ENCODE measurements at regions not wholly inside any gene's neighbourhood (a gene's known extent, or its start where the extent isn't known, plus 50 kb on each side); places are given as distances from the start of the nearest gene placed in this dataset.

GRCh38 chr14:87837296-87837695, 155.7 kb downstream of the GALC start:
- Mint-ChIP-seq H3K4me3 (no peak overlapping the region), H3K9me3 (ENCODE audit: low read depth) (no peaks in the 10 kb centered on the region), H3K36me3 (no peaks in the 10 kb centered on the region), H3K27me3 (peaks cover 10% of the 10 kb centered on the region), H3K27ac (no peak overlapping the region), H3K4me1 (ENCODE audit: low read depth) (no peaks in the 10 kb centered on the region)

- Mint-ChIP-seq H3K4me3 (no peak overlapping the region), H3K36me3 (no peaks in the 10 kb centered on the region), H3K27ac (no peak overlapping the region), H3K4me1 (ENCODE audit: low read depth) (no peaks in the 10 kb centered on the region), H3K9me3 (ENCODE audit: low read depth) (no peaks in the 10 kb centered on the region), H3K27me3 (peaks cover 21% of the 10 kb centered on the region)
Observed at GRCh38 chr14:87834594-87834993, 158.4 kb downstream of the GALC start.

GRCh38 chr14:87833026-87833425, 160.0 kb downstream of the GALC start:
- no peaks in the 10 kb centered on the region for H3K4me1 Mint-ChIP-seq (ENCODE audit: low read depth)
- H3K27ac Mint-ChIP-seq, result no peak overlapping the region
- no peaks in the 10 kb centered on the region for H3K36me3 Mint-ChIP-seq
- H3K27me3 Mint-ChIP-seq, result peaks cover 24% of the 10 kb centered on the region
- no peak overlapping the region for H3K4me3 Mint-ChIP-seq
- no peaks in the 10 kb centered on the region for H3K9me3 Mint-ChIP-seq (ENCODE audit: low read depth)

GRCh38 chr14:87830443-87831096, 162.4 kb downstream of the GALC start:
- Mint-ChIP-seq H3K4me3 (no peak overlapping the region), H3K4me1 (ENCODE audit: low read depth) (no peaks in the 10 kb centered on the region), H3K36me3 (no peaks in the 10 kb centered on the region), H3K27me3 (peaks cover 22% of the 10 kb centered on the region), H3K27ac (no peak overlapping the region), H3K9me3 (ENCODE audit: low read depth) (no peaks in the 10 kb centered on the region)

- Mint-ChIP-seq H3K27ac (no peak overlapping the region), H3K4me3 (no peak overlapping the region)
Observed at GRCh38 chr14:87829543-87829942, 163.4 kb downstream of the GALC start.

GRCh38 chr14:87824266-87824665, 168.7 kb downstream of the GALC start:
- H3K27me3 Mint-ChIP-seq, result peaks cover 5% of the 10 kb centered on the region
- H3K4me3 Mint-ChIP-seq, result no peak overlapping the region
- no peaks in the 10 kb centered on the region for H3K9me3 Mint-ChIP-seq (ENCODE audit: low read depth)
- no peaks in the 10 kb centered on the region for H3K36me3 Mint-ChIP-seq
- no peaks in the 10 kb centered on the region for H3K4me1 Mint-ChIP-seq (ENCODE audit: low read depth)
- no peak overlapping the region for H3K27ac Mint-ChIP-seq

More at GRCh38 chr14:87829543-87829942, 163.4 kb downstream of the GALC start:
- no peaks in the 10 kb centered on the region for H3K36me3 Mint-ChIP-seq
- H3K27me3 Mint-ChIP-seq, result peaks cover 19% of the 10 kb centered on the region
- H3K9me3 Mint-ChIP-seq (ENCODE audit: low read depth), result no peaks in the 10 kb centered on the region
- H3K4me1 Mint-ChIP-seq (ENCODE audit: low read depth), result no peaks in the 10 kb centered on the region

- peaks cover 7% of the 10 kb centered on the region for H3K9me3 Mint-ChIP-seq (ENCODE audit: low read depth)
- peaks cover 12% of the 10 kb centered on the region for H3K27me3 Mint-ChIP-seq
- no peak overlapping the region for H3K27ac Mint-ChIP-seq
- no peak overlapping the region for H3K4me3 Mint-ChIP-seq
- no peaks in the 10 kb centered on the region for H3K36me3 Mint-ChIP-seq
- H3K4me1 Mint-ChIP-seq (ENCODE audit: low read depth), result no peaks in the 10 kb centered on the region
Observed at GRCh38 chr14:87816416-87816815, 176.6 kb downstream of the GALC start.

GRCh38 chr14:87815121-87815520, 177.9 kb downstream of the GALC start:
- no peak overlapping the region for H3K27ac Mint-ChIP-seq
- H3K4me1 Mint-ChIP-seq (ENCODE audit: low read depth), result no peaks in the 10 kb centered on the region
- H3K4me3 Mint-ChIP-seq, result no peak overlapping the region
- H3K27me3 Mint-ChIP-seq, result peaks cover 15% of the 10 kb centered on the region
- peaks cover 7% of the 10 kb centered on the region for H3K9me3 Mint-ChIP-seq (ENCODE audit: low read depth)
- H3K36me3 Mint-ChIP-seq, result no peaks in the 10 kb centered on the region

GRCh38 chr14:87813686-87814085, 179.3 kb downstream of the GALC start:
- Mint-ChIP-seq H3K4me1 (ENCODE audit: low read depth) (no peaks in the 10 kb centered on the region), H3K27ac (no peak overlapping the region), H3K9me3 (ENCODE audit: low read depth) (peaks cover 5% of the 10 kb centered on the region), H3K27me3 (peaks cover 17% of the 10 kb centered on the region), H3K4me3 (no peak overlapping the region), H3K36me3 (no peaks in the 10 kb centered on the region)

- Mint-ChIP-seq H3K27me3 (peaks cover 13% of the 10 kb centered on the region), H3K9me3 (ENCODE audit: low read depth) (peaks cover 3% of the 10 kb centered on the region), H3K4me1 (ENCODE audit: low read depth) (no peaks in the 10 kb centered on the region), H3K36me3 (no peaks in the 10 kb centered on the region), H3K4me3 (no peak overlapping the region), H3K27ac (no peak overlapping the region)
Observed at GRCh38 chr14:87813211-87813610, 179.8 kb downstream of the GALC start.

- Mint-ChIP-seq H3K9me3 (ENCODE audit: low read depth) (no peaks in the 10 kb centered on the region), H3K27ac (no peak overlapping the region), H3K36me3 (no peaks in the 10 kb centered on the region), H3K27me3 (peaks cover 11% of the 10 kb centered on the region), H3K4me3 (no peak overlapping the region), H3K4me1 (ENCODE audit: low read depth) (no peaks in the 10 kb centered on the region)
Observed at GRCh38 chr14:87811246-87811645, 181.7 kb downstream of the GALC start.

GRCh38 chr14:87810711-87811110, 182.3 kb downstream of the GALC start:
- H3K27me3 Mint-ChIP-seq, result peaks cover 11% of the 10 kb centered on the region
- no peaks in the 10 kb centered on the region for H3K4me1 Mint-ChIP-seq (ENCODE audit: low read depth)
- H3K27ac Mint-ChIP-seq, result no peak overlapping the region
- no peak overlapping the region for H3K4me3 Mint-ChIP-seq
- H3K9me3 Mint-ChIP-seq (ENCODE audit: low read depth), result no peaks in the 10 kb centered on the region
- no peaks in the 10 kb centered on the region for H3K36me3 Mint-ChIP-seq

GRCh38 chr14:87809261-87809660, 183.7 kb downstream of the GALC start:
- Mint-ChIP-seq H3K9me3 (ENCODE audit: low read depth) (no peaks in the 10 kb centered on the region), H3K4me1 (ENCODE audit: low read depth) (no peaks in the 10 kb centered on the region), H3K36me3 (no peaks in the 10 kb centered on the region), H3K27ac (no peak overlapping the region), H3K27me3 (peaks cover 8% of the 10 kb centered on the region), H3K4me3 (no peak overlapping the region)

- H3K4me1 Mint-ChIP-seq (ENCODE audit: low read depth), result no peaks in the 10 kb centered on the region
- no peak overlapping the region for H3K27ac Mint-ChIP-seq
- peaks cover 6% of the 10 kb centered on the region for H3K27me3 Mint-ChIP-seq
- no peaks in the 10 kb centered on the region for H3K36me3 Mint-ChIP-seq
- no peak overlapping the region for H3K4me3 Mint-ChIP-seq
- no peaks in the 10 kb centered on the region for H3K9me3 Mint-ChIP-seq (ENCODE audit: low read depth)
Observed at GRCh38 chr14:87805315-87805723, 187.7 kb downstream of the GALC start.

- H3K27ac Mint-ChIP-seq, result no peak overlapping the region
- no peaks in the 10 kb centered on the region for H3K4me1 Mint-ChIP-seq (ENCODE audit: low read depth)
- H3K9me3 Mint-ChIP-seq (ENCODE audit: low read depth), result no peaks in the 10 kb centered on the region
- no peaks in the 10 kb centered on the region for H3K36me3 Mint-ChIP-seq
- H3K4me3 Mint-ChIP-seq, result no peak overlapping the region
- peaks cover 9% of the 10 kb centered on the region for H3K27me3 Mint-ChIP-seq
Observed at GRCh38 chr14:87800216-87800615, 192.8 kb downstream of the GALC start.

- Mint-ChIP-seq H3K9me3 (ENCODE audit: low read depth) (no peaks in the 10 kb centered on the region), H3K27ac (no peak overlapping the region), H3K4me1 (ENCODE audit: low read depth) (no peaks in the 10 kb centered on the region)
Observed at GRCh38 chr14:87799400-87799799, 193.6 kb downstream of the GALC start.

More at GRCh38 chr14:87799400-87799799, 193.6 kb downstream of the GALC start:
- Mint-ChIP-seq H3K4me3 (no peak overlapping the region), H3K36me3 (no peaks in the 10 kb centered on the region), H3K27me3 (peaks cover 9% of the 10 kb centered on the region)
